Endodermal cell (in vitro differentiated cells): ENCODE measurements at regions not wholly inside any gene's neighbourhood (a gene's known extent, or its start where the extent isn't known, plus 50 kb on each side); places are given as distances from the start of the nearest gene placed in this dataset.

Experiments used
- DNase-seq: peaks from one replicate; pipeline ENCODE4 v3.0.0-alpha.2; 2017
- H3K27ac ChIP-seq: 2 replicates; pipeline ENCODE4 v1.5.1; 2013; ENCODE audit warnings: mild to moderate bottlenecking, low read depth, low read length, moderate library complexity
- H3K27me3 ChIP-seq: 2 replicates; pipeline ENCODE4 v1.6.1; 2013; ENCODE audit warnings: mild to moderate bottlenecking, low read length, moderate library complexity; ENCODE audit not compliant: insufficient read depth, control insufficient read depth, poor library complexity, severe bottlenecking
- H3K36me3 ChIP-seq: 2 replicates; pipeline ENCODE4 v1.7.0; 2013; ENCODE audit warnings: mild to moderate bottlenecking, low read length, moderate library complexity; ENCODE audit not compliant: control insufficient read depth, insufficient read depth
- H3K4me1 ChIP-seq: one replicate; pipeline ENCODE4 v1.7.0; 2013; ENCODE audit warnings: low read length; ENCODE audit not compliant: control insufficient read depth, insufficient read depth
- H3K4me3 ChIP-seq: 2 replicates; pipeline ENCODE4 v1.5.1; 2013; ENCODE audit warnings: mild to moderate bottlenecking, low read length, moderate library complexity
- H3K9ac ChIP-seq: 2 replicates; pipeline ENCODE4 v1.6.1; 2013; ENCODE audit warnings: mild to moderate bottlenecking, low read length, moderate library complexity; ENCODE audit not compliant: poor library complexity, severe bottlenecking; ENCODE audit errors: extremely low read depth
- H3K9me3 ChIP-seq: 2 replicates; pipeline ENCODE4 v1.6.1; 2013; ENCODE audit warnings: mild to moderate bottlenecking, low read length, moderate library complexity; ENCODE audit not compliant: control insufficient read depth
- H3K27ac Mint-ChIP-seq: 2 replicates; pipeline ENCODE4 v1.8.0; 2020; ENCODE audit warnings: mixed read lengths
- H3K27me3 Mint-ChIP-seq: 2 replicates; pipeline ENCODE4 v1.8.0; 2021; ENCODE audit warnings: mild to moderate bottlenecking, mixed read lengths; ENCODE audit not compliant: insufficient read depth
- H3K36me3 Mint-ChIP-seq: 2 replicates; pipeline ENCODE4 v1.8.0; 2020; ENCODE audit warnings: low read depth, mixed read lengths
- H3K4me1 Mint-ChIP-seq: 2 replicates; pipeline ENCODE4 v1.8.0; 2020; ENCODE audit warnings: mixed read lengths
- H3K4me3 Mint-ChIP-seq: 2 replicates; pipeline ENCODE4 v1.8.0; 2020; ENCODE audit warnings: mild to moderate bottlenecking, moderate library complexity, mixed read lengths
- H3K9me3 Mint-ChIP-seq: 2 replicates; pipeline ENCODE4 v1.8.0; 2020; ENCODE audit warnings: mild to moderate bottlenecking, mixed read lengths
- CTCF ChIP-seq: fragments of 200-600 bp; sonication (generic); conservative IDR thresholded peaks from 2 replicates; pipeline ENCODE4 v1.5.0; 2021; ENCODE audit warnings: antibody characterized with exemption, mild to moderate bottlenecking
- WGBS, 2 experiments: methylation state at CpG; one replicate each; pipeline versions ENCODE4 v1.1.5 to v1.1.7; 2013; ENCODE audit warnings: missing lambda C conversion rate in 2 of 2, mixed read lengths in 1 of 2; ENCODE audit not compliant: insufficient coverage in 1 of 2, insufficient read length in 1 of 2; 5-methylcytosine and 5-hydroxymethylcytosine counted together

DNA sequence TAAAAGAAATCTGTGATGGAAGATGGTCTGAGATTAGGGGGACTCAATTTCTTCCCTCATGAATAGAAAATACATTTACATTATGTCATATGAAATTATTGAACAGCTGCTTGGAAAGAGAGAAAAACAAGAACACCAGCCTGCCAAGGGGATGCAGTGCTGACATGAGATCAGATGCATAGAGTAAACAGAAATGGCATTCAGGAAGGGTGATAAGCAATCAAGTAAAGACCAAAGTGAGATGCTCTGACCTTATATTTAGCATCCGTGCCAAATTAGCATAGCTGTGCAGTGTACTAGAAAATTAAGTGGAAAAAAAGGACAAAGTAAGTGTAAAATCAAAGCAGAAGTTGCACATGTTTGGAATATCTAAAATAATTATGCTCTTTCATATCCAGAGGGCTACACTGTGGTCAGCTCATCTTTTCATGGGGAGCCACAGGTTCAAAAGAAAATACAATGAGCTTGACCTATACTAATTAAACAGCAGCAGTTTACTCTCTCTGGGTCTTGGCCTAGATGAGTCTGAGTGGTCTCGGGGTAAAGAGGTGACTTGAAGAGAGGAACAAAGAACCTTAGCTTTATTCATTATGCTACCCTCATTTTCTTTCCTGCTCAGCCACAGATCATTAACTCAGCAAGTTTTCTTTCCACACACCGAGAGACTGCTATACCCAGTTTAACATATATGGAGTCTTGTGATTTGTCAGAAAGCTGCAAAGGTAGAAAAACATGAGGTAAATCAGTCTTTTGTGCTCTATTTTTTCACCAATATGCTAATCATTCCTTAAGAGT lies 359.4 kb upstream of the FOXG1 start:
- H3K4me1 ChIP-seq: no peaks in the 10 kb centered on the region
- no peaks in the 10 kb centered on the region for H3K27me3 ChIP-seq
- peaks cover 3% of the 10 kb centered on the region for H3K36me3 Mint-ChIP-seq
- no peaks in the 10 kb centered on the region for H3K36me3 ChIP-seq
- DNase-seq: no peak
- no peak overlapping the region for H3K9ac ChIP-seq
- H3K27me3 Mint-ChIP-seq: no peaks in the 10 kb centered on the region
- no peak for TF ChIP-seq CTCF
- peaks cover 4% of the 10 kb centered on the region for H3K9me3 Mint-ChIP-seq
- no peak overlapping the region for H3K4me3 ChIP-seq
- H3K27ac Mint-ChIP-seq: no peak overlapping the region
- H3K4me3 Mint-ChIP-seq: no peak overlapping the region
- H3K9me3 ChIP-seq: no peaks in the 10 kb centered on the region
- 82 to 92% methylated on average over 1 to 3 of the region's 3 CpGs for WGBS, 2 experiments
- H3K27ac ChIP-seq: no peak overlapping the region
- peaks cover 5% of the 10 kb centered on the region for H3K4me1 Mint-ChIP-seq

DNA sequence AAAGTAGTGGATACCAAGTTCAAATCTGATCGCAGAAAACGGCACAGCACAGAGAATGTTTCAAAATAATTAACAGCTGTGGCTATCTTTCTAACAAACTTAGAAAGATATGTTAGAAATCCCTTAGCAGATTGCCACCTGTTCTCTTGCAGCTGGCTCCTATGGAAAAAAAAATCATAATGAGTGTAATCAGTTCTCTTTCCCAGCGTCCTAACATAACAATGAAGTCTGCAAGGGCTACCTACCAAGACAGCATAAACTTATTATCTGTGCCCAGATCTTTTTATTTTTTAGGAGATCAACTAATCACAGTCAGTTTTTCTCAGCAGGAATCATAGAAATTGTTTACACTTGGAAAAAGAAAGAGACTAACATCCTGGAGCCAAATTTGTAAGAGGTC lies 358.6 kb upstream of the FOXG1 start:
- Mint-ChIP-seq H3K4me1 (peaks cover 5% of the 10 kb centered on the region), H3K36me3 (peaks cover 3% of the 10 kb centered on the region), H3K27me3 (no peaks in the 10 kb centered on the region), H3K27ac (no peak overlapping the region), H3K4me3 (no peak overlapping the region), H3K9me3 (peaks cover 8% of the 10 kb centered on the region)
- WGBS, 2 experiments: 81 to 95% methylated on average over 3 of the region's 3 CpGs
- Histone ChIP-seq H3K4me3 (no peak overlapping the region), H3K9me3 (no peaks in the 10 kb centered on the region), H3K4me1 (no peaks in the 10 kb centered on the region), H3K27ac (no peak overlapping the region), H3K27me3 (no peaks in the 10 kb centered on the region), H3K9ac (no peak overlapping the region), H3K36me3 (no peaks in the 10 kb centered on the region)
- no peak for TF ChIP-seq CTCF
- DNase-seq: no peak

DNA sequence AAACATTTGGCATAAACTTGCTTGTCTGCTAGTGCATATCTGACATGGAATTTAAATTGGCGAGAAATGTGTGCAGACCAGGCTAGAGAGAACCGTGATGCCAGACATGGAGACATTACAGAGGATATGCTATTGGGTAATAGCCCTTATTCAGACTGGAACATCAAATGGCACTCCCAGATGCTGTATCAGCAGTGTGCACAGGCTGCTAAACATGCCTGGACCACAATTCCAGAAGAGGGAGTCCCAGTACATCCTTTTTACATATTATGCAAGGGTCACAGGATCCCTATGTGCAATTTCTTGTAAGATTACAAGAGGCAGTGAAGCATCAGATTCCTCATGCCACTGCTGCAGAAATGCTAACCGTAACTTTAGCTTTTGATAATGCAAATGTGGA lies 354.5 kb upstream of the FOXG1 start:
- no peak for TF ChIP-seq CTCF

More for the DNA sequence above, 354.5 kb upstream of the FOXG1 start:
- Mint-ChIP-seq H3K4me1 (peaks cover 4% of the 10 kb centered on the region), H3K36me3 (peaks cover 3% of the 10 kb centered on the region), H3K27me3 (no peaks in the 10 kb centered on the region), H3K9me3 (peaks cover 16% of the 10 kb centered on the region), H3K27ac (no peak overlapping the region), H3K4me3 (no peak overlapping the region)
- Histone ChIP-seq H3K36me3 (no peaks in the 10 kb centered on the region), H3K4me1 (no peaks in the 10 kb centered on the region), H3K27ac (no peak overlapping the region), H3K4me3 (no peak overlapping the region), H3K9ac (no peak overlapping the region), H3K9me3 (no peaks in the 10 kb centered on the region), H3K27me3 (no peaks in the 10 kb centered on the region)
- WGBS, 2 experiments: 89 to 93% methylated on average over 2 to 3 of the region's 3 CpGs
- DNase-seq: no peak
